Suprapubic skin (tissue), 3 donors: ENCODE measurements at regions not wholly inside any gene's neighbourhood (a gene's known extent, or its start where the extent isn't known, plus 50 kb on each side); places are given as distances from the start of the nearest gene placed in this dataset.

ENCODE experiments used
- CTCF ChIP-seq, 2 donors: fragments of 200-600 bp in 1 of 2; fragments of 450-650 bp in 1 of 2; sonication (generic) in 1 of 2; IDR thresholded peaks; one replicate each; pipeline ENCODE4 v1.5.1; 2016 to 2019; ENCODE audit warnings: antibody characterized with exemption in 2 of 2, mild to moderate bottlenecking in 1 of 2, moderate library complexity in 1 of 2
- EP300 ChIP-seq: sonication (generic); formaldehyde crosslinking; IDR thresholded peaks from one replicate; pipeline ENCODE4 v1.6.1; 2017; ENCODE audit warnings: antibody characterized with exemption

GRCh38 chr5:5985332-5985731 is 393.0 kb downstream of the MED10 start:
- TF ChIP-seq EP300 (no peak), CTCF (IDR thresholded peaks at IDR 0.05) (no peak)
